Fibroblast of lung (primary cell): ENCODE measurements at regions not wholly inside any gene's neighbourhood (a gene's known extent, or its start where the extent isn't known, plus 50 kb on each side); places are given as distances from the start of the nearest gene placed in this dataset.

Experiments
- DNase-seq, 2 donors: peaks; one replicate each; pipeline versions ENCODE4 v3.0.0 to v3.0.0-alpha.2; 2010; ENCODE audit warnings: low read depth in 2 of 2
- H2AFZ ChIP-seq: 2 replicates; pipeline ENCODE4 v1.5.1; 2012; ENCODE audit warnings: low read length, control low read depth, inconsistent platforms
- H3K27ac ChIP-seq: 2 replicates; pipeline ENCODE4 v1.5.1; 2011; ENCODE audit warnings: low read length, control low read depth; ENCODE audit not compliant: insufficient read depth
- H3K27me3 ChIP-seq: 2 replicates; pipeline ENCODE4 v1.5.1; 2011; ENCODE audit warnings: mild to moderate bottlenecking, low read length; ENCODE audit not compliant: control insufficient read depth, insufficient read depth
- H3K36me3 ChIP-seq: 2 replicates; pipeline ENCODE4 v1.5.1; 2011; ENCODE audit warnings: low read length; ENCODE audit not compliant: control insufficient read depth, insufficient read depth
- H3K4me1 ChIP-seq: 2 replicates; pipeline ENCODE4 v1.5.1; 2011; ENCODE audit warnings: low read length; ENCODE audit not compliant: control insufficient read depth, insufficient read depth; ENCODE audit errors: extremely low read depth
- H3K4me2 ChIP-seq: 2 replicates; pipeline ENCODE4 v1.5.1; 2011; ENCODE audit warnings: low read length, control low read depth; ENCODE audit not compliant: insufficient read depth; ENCODE audit errors: extremely low read depth
- H3K4me3 ChIP-seq, 4 experiments: fragments of 200-600 bp in 1 of 4; sonication (generic) in 1 of 4; replicated peaks in 1 of 4; 2 replicates each; pipeline ENCODE4 v1.5.1; 2011 to 2016; ENCODE audit warnings: low read length in 4 of 4, low read depth in 3 of 4, mild to moderate bottlenecking in 3 of 4, control low read depth in 2 of 4, inconsistent platforms in 1 of 4, mixed read lengths in 1 of 4; ENCODE audit not compliant: insufficient read depth in 1 of 4; ENCODE audit errors: control extremely low read depth in 1 of 4
- H3K79me2 ChIP-seq: 2 replicates; pipeline ENCODE4 v1.5.1; 2012; ENCODE audit warnings: mild to moderate bottlenecking, low read length, inconsistent platforms; ENCODE audit not compliant: control insufficient read depth, insufficient read depth
- H3K9ac ChIP-seq: 2 replicates; pipeline ENCODE4 v1.5.1; 2011; ENCODE audit warnings: mild to moderate bottlenecking, low read length, control low read depth; ENCODE audit not compliant: insufficient read depth
- H3K9me3 ChIP-seq: 2 replicates; pipeline ENCODE4 v1.5.1; 2012; ENCODE audit warnings: low read depth, low read length; ENCODE audit not compliant: control insufficient read depth, insufficient read depth
- H4K20me1 ChIP-seq: 2 replicates; pipeline ENCODE4 v1.5.1; 2011; ENCODE audit warnings: low read length; ENCODE audit not compliant: control insufficient read depth, insufficient read depth; ENCODE audit errors: extremely low read depth
- CTCF ChIP-seq, 2 donors: IDR thresholded peaks in 1 of 2; conservative IDR thresholded peaks in 1 of 2; 1 replicate in 1 of 2; 2 replicates in 1 of 2; pipeline ENCODE4 v1.5.1; 2011 to 2012; ENCODE audit warnings: low read length in 2 of 2, control low read depth in 1 of 2, inconsistent platforms in 1 of 2, low read depth in 1 of 2, mild to moderate bottlenecking in 1 of 2
- EZH2 ChIP-seq: IDR thresholded peaks from 2 replicates; pipeline ENCODE4 v1.5.1; 2012; ENCODE audit warnings: low read length, control low read depth, mild to moderate bottlenecking; ENCODE audit errors: missing control alignments

GRCh38 chr5:166562246-166562645 is 1729.2 kb upstream of the WWC1 start:
- H3K79me2 ChIP-seq: no peaks in the 10 kb centered on the region
- TF ChIP-seq EZH2 (no peak), CTCF (conservative IDR thresholded peaks at IDR 0.05 in 1 of 2, IDR thresholded peaks at IDR 0.05 in 1 of 2; ENCODE audit: low read depth in 1 of 2, low read length in 2 of 2) (no peak)
- H3K27me3 ChIP-seq: no peaks in the 10 kb centered on the region
- no peak overlapping the region for H2AFZ ChIP-seq
- no peaks in the 10 kb centered on the region for H3K4me1 ChIP-seq
- H3K36me3 ChIP-seq: no peaks in the 10 kb centered on the region
- no peak for DNase-seq
- H3K4me3 ChIP-seq: no peak overlapping the region
- no peaks in the 10 kb centered on the region for H3K9me3 ChIP-seq
- no peak overlapping the region for H3K9ac ChIP-seq
- no peak overlapping the region for H3K4me2 ChIP-seq
- no peak overlapping the region for H3K27ac ChIP-seq
- H4K20me1 ChIP-seq: no peaks in the 10 kb centered on the region

- no peak overlapping the region for H3K27ac ChIP-seq
- no peaks in the 10 kb centered on the region for H3K79me2 ChIP-seq
- no peak for DNase-seq
- no peaks in the 10 kb centered on the region for H3K27me3 ChIP-seq
- no peaks in the 10 kb centered on the region for H3K4me1 ChIP-seq
- no peak overlapping the region for H3K4me3 ChIP-seq
- H3K36me3 ChIP-seq: no peaks in the 10 kb centered on the region
- no peaks in the 10 kb centered on the region for H3K9me3 ChIP-seq
- H4K20me1 ChIP-seq: no peaks in the 10 kb centered on the region
- TF ChIP-seq EZH2 (no peak), CTCF (conservative IDR thresholded peaks at IDR 0.05 in 1 of 2, IDR thresholded peaks at IDR 0.05 in 1 of 2; ENCODE audit: low read depth in 1 of 2, low read length in 2 of 2) (no peak)
- no peak overlapping the region for H3K9ac ChIP-seq
- H2AFZ ChIP-seq: no peak overlapping the region
- H3K4me2 ChIP-seq: no peak overlapping the region
Measured at GRCh38 chr5:166566725-166567124, 1724.7 kb upstream of the WWC1 start.

GRCh38 chr5:166570865-166571264 is 1720.6 kb upstream of the WWC1 start:
- TF ChIP-seq EZH2 (no peak), CTCF (conservative IDR thresholded peaks at IDR 0.05 in 1 of 2, IDR thresholded peaks at IDR 0.05 in 1 of 2; ENCODE audit: low read depth in 1 of 2, low read length in 2 of 2) (no peak)
- no peaks in the 10 kb centered on the region for H3K4me1 ChIP-seq
- no peak overlapping the region for H3K9ac ChIP-seq
- H3K27me3 ChIP-seq: no peaks in the 10 kb centered on the region
- no peaks in the 10 kb centered on the region for H3K79me2 ChIP-seq
- H2AFZ ChIP-seq: no peak overlapping the region
- no peak overlapping the region for H3K4me2 ChIP-seq
- H3K9me3 ChIP-seq: no peaks in the 10 kb centered on the region
- no peaks in the 10 kb centered on the region for H3K36me3 ChIP-seq
- no peak for DNase-seq
- H3K4me3 ChIP-seq: no peak overlapping the region
- no peaks in the 10 kb centered on the region for H4K20me1 ChIP-seq
- H3K27ac ChIP-seq: no peak overlapping the region
